ENCODE measurements at regions not wholly inside any gene's neighbourhood (a gene's known extent, or its start where the extent isn't known, plus 50 kb on each side); places are given as distances from the start of the nearest gene placed in this dataset.

- Histone ChIP-seq H3K4me2 (ENCODE audit: low read depth, low read length) (no peak overlapping the region), H2AK5ac (ENCODE audit: low read depth, low read length) (no peak overlapping the region), H3K4me1 (ENCODE audit: control insufficient read depth, insufficient read depth, low read length) (no peaks in the 10 kb centered on the region), H2BK120ac (ENCODE audit: low read depth, low read length) (no peak overlapping the region), H3K27ac (ENCODE audit: insufficient read depth, low read length) (no peak overlapping the region), H3K36me3 (ENCODE audit: control insufficient read depth, insufficient read depth, low read length) (no peaks in the 10 kb centered on the region), H3K9me1 (ENCODE audit: insufficient read depth, low read length) (no peaks in the 10 kb centered on the region), H3K4me3 (ENCODE audit: insufficient read depth, low read depth, low read length) (no peak overlapping the region), H3K9me3 (ENCODE audit: control insufficient read depth, insufficient read depth, low read length) (peaks cover 2% of the 10 kb centered on the region), H4K5ac (ENCODE audit: low read depth, low read length) (no peak overlapping the region), H4K91ac (ENCODE audit: insufficient read depth, low read depth, low read length) (no peak overlapping the region), H3K14ac (replicated peaks; ENCODE audit: low read depth, low read length) (no peak overlapping the region), H2BK5ac (ENCODE audit: low read depth, low read length, poor library complexity, severe bottlenecking) (no peak overlapping the region), H3K23ac (ENCODE audit: low read depth, low read length) (no peak overlapping the region), H2AFZ (replicated peaks; ENCODE audit: low read length, poor library complexity) (no peak overlapping the region), H3K9ac (ENCODE audit: low read depth, low read length) (no peak overlapping the region), H3K79me1 (ENCODE audit: low read depth in 1 of 2, low read length in 2 of 2) (no peaks in the 10 kb centered on the region), H3K27me3 (ENCODE audit: control insufficient read depth, insufficient read depth, low read length) (peaks cover 73% of the 10 kb centered on the region), H3K18ac (ENCODE audit: low read depth, low read length) (no peak overlapping the region), H4K8ac (ENCODE audit: low read depth in 2 of 2, low read length in 2 of 2) (no peak overlapping the region), H2BK15ac (ENCODE audit: low read depth, low read length) (no peak overlapping the region), H3K4ac (ENCODE audit: low read depth, low read length) (no peak overlapping the region), H2AK9ac (replicated peaks; ENCODE audit: low read depth, low read length, poor library complexity) (no peak overlapping the region), H2BK20ac (ENCODE audit: low read depth, low read length) (no peak overlapping the region), H3K56ac (ENCODE audit: extremely low read depth, insufficient read depth, low read length) (no peak overlapping the region), H4K20me1 (ENCODE audit: insufficient read depth, low read length) (no peaks in the 10 kb centered on the region)
- no peak for ATAC-seq (ENCODE audit: low read depth)
- no TSS peak for BruUV-seq (replicated peaks)
- dilution Hi-C loops (cut with HindIII; ENCODE audit: low sequenced_read_pairs, unreplicated experiment) (no loop called here), in situ Hi-C loops (cut with MboI; ENCODE audit: low sequenced_read_pairs) (no loop called here), intact Hi-C loops (cut with micrococcal nuclease) (no loop called here)
- ChIA-PET POLR2A (ENCODE audit: unreplicated experiment) (no interaction called here), CTCF (no interaction called here)
- no CpG with 5 or more reads among the region's 2 CpGs for WGBS, 2 experiments (ENCODE audit: extremely low coverage in 2 of 2, insufficient read length in 1 of 2)
- TF ChIP-seq BHLHE40 (IDR thresholded peaks at IDR 0.05; ENCODE audit: low read depth, low read length) (no peak), RFX5 (IDR thresholded peaks at IDR 0.05; ENCODE audit: low read depth, low read length) (no peak), SMC3 (IDR thresholded peaks at IDR 0.05; ENCODE audit: low read depth, low read length) (no peak), CEBPB (IDR thresholded peaks at IDR 0.05; ENCODE audit: low read depth, low read length) (no peak)
- no peak for DNase-seq
Measured at GRCh38 chr15:69888406-69888805, 209.3 kb downstream of the TLE3 start.
